Esophagus (tissue), 2 donors: ENCODE measurements at regions not wholly inside any gene's neighbourhood (a gene's known extent, or its start where the extent isn't known, plus 50 kb on each side); places are given as distances from the start of the nearest gene placed in this dataset.
"Not testable (repeated sequence)": the region's sequence is repeated elsewhere in the genome, so short reads cannot be mapped to it uniquely, and the experiment has no call there.

ENCODE experiments used
- H3K27ac ChIP-seq, 2 donors: one replicate each; pipeline ENCODE4 v1.5.1; 2013; ENCODE audit warnings: low read depth in 2 of 2, mild to moderate bottlenecking in 2 of 2, inconsistent platforms in 1 of 2, low read length in 1 of 2, moderate library complexity in 1 of 2
- H3K27me3 ChIP-seq, 2 donors: one replicate each; pipeline ENCODE4 v1.6.1; 2013; ENCODE audit warnings: low read length in 2 of 2, control low read depth in 1 of 2, mild to moderate bottlenecking in 1 of 2; ENCODE audit not compliant: insufficient read depth in 2 of 2, control insufficient read depth in 1 of 2
- H3K36me3 ChIP-seq, 2 donors: one replicate each; pipeline ENCODE4 v1.6.1; 2013; ENCODE audit warnings: low read length in 1 of 2; ENCODE audit not compliant: control insufficient read depth in 2 of 2, insufficient read depth in 2 of 2
- H3K4me1 ChIP-seq, 2 donors: one replicate each; pipeline ENCODE4 v1.6.1; 2013; ENCODE audit warnings: low read length in 1 of 2; ENCODE audit not compliant: control insufficient read depth in 2 of 2, insufficient read depth in 2 of 2
- H3K4me3 ChIP-seq, 2 donors: one replicate each; pipeline ENCODE4 v1.5.1; 2013; ENCODE audit warnings: low read length in 2 of 2, mild to moderate bottlenecking in 2 of 2, low read depth in 1 of 2, moderate library complexity in 1 of 2
- H3K9me3 ChIP-seq, 2 donors: one replicate each; pipeline ENCODE4 v1.6.1; 2013; ENCODE audit warnings: mild to moderate bottlenecking in 2 of 2, low read depth in 1 of 2, low read length in 1 of 2, moderate library complexity in 1 of 2; ENCODE audit not compliant: control insufficient read depth in 2 of 2, insufficient read depth in 1 of 2
- WGBS, 2 donors: extraction: QIAGEN DNeasy Blood & Tissue Kit; methylation state at CpG; one replicate each; pipeline ENCODE4 v1.1.7; 2013; 5-methylcytosine and 5-hydroxymethylcytosine counted together
- donor health status: healthy with polysubstance abuse.
- donor health status: Bipolar disorder and iron deficiency.

DNA sequence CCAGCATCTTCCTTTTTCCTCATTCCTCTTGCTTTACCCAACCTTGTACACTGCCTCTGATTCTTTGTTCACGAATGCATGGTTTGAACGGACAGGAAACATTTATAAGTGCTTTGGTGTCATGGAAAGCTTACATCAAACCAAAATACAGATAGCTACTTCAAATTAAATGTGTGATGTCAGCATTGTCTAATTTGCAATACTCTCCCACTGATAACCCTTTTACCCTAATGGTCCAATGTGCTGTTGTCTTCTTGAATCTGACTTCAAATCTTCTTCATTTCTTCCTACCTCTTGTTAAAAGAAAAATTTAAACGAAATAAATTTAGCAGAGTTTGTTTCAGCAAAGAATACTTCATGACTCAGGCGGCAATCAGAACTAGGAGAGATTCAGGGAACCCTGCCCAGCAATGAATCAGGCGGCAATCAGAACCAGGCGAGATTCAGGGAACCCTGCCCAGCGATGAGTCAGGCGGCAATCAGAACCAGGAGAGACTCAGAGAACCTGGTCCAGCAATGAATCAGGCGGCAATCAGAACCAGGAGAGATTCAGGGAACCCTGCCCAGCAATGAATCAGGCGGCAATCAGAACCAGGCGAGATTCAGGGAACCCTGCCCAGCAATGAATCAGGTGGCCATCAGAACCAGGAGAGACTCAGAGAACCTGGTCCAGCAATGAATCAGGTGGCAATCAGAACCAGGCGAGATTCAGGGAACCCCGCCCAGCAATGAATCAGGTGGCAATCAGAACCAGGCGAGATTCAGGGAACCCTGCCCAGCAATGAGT is 1212.9 kb upstream of the TENM3 start:
- H3K4me1 ChIP-seq, H3K4me3 ChIP-seq, H3K36me3 ChIP-seq, H3K9me3 ChIP-seq, H3K27me3 ChIP-seq: not testable (repeated sequence)
- WGBS, 2 donors, result 52 to 65% methylated on average over 14 of the region's 14 CpGs
- H3K27ac ChIP-seq, result peak overlapping the region; percentile 31 to 65

DNA sequence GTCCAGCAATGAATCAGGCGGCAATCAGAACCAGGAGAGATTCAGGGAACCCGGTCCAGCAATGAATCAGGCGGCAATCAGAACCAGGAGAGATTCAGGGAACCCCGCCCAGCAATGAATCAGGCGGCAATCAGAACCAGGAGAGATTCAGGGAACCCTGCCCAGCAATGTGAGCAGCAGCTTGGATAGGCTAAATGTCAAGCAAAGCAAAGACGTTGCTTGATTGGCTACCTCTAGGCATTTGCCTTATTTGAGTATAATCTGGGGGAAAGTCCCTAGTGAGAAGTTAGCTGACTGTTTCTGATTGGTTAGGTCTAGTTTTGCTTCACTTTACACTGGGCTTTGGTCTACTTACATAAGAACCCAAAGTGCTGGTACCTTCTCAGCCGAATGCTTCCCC is 1212.2 kb upstream of the TENM3 start:
- H3K36me3 ChIP-seq, result no peaks in the 10 kb centered on the region
- H3K27ac ChIP-seq, result peak overlapping the region; percentile 31 to 65
- 62 to 82% methylated on average over 7 of the region's 7 CpGs for WGBS, 2 donors
- H3K27me3 ChIP-seq, result no peaks in the 10 kb centered on the region
- H3K4me3 ChIP-seq, result no peak overlapping the region
- no peaks in the 10 kb centered on the region for H3K4me1 ChIP-seq
- no peaks in the 10 kb centered on the region for H3K9me3 ChIP-seq

DNA sequence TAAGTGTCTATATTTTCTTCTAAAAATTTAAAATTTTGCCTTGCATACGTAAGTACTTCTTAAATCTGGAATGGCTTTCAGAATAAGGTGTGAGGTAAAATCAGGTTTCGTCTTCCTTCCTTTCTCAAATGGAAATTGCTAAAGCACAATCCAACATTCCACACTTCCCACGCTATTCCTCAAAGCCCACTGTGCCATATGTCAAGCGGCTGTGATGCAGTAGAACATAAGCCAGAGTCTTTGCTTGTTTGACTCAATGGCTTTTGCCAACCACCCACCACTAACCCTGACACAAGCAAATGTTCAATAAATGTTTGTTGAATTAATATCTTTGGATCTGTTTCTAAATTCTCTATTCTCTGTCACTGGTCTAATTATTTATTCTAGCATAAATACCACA is 1199.7 kb upstream of the TENM3 start:
- Histone ChIP-seq H3K27ac (no peak overlapping the region), H3K9me3 (no peaks in the 10 kb centered on the region), H3K36me3 (no peaks in the 10 kb centered on the region), H3K4me3 (no peak overlapping the region), H3K4me1 (no peaks in the 10 kb centered on the region), H3K27me3 (no peaks in the 10 kb centered on the region)
- 84 to 85% methylated on average over 4 of the region's 4 CpGs for WGBS, 2 donors

DNA sequence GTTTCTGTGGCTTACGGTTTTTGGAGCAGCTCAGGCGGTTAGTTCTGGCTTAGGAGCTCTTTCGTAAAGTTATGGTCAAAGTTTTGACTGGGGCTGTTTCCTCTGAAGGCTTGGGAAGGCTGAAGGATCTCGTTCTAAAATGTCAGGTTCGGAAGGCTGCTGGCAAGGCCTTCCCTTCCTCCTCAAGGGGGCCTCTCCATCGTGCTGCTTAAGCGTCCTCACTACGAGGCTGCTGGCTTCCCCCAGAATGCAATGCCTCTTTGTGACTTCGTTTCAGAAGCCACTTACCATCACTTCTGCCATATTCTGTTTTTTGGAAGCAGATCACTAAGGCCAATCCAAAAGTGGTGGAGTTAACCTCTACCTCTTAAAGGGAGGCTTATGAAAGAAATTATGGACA is 1196.4 kb upstream of the TENM3 start:
- WGBS, 2 donors, result 81 to 82% methylated on average over 9 of the region's 9 CpGs

DNA sequence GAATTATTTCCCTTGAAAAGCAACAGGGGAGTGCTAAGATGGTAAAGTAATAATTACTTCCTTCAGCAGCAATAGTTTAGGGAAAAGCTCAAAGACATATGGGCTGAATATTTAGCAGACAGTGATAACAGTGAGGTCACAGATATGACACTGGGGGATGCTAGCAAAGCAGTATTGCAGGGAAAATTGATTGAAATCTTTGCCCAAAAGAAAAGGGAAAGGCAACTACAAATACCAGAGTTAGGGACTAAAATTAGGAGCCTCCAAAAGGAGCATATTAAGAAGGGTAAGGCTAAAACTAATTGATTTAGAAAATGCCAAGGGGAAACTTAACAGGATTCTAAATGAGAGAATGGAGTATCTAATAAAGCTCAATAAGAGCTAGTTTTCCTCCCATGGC is 1191.3 kb upstream of the TENM3 start:
- no peaks in the 10 kb centered on the region for H3K27me3 ChIP-seq
- no peak overlapping the region for H3K27ac ChIP-seq
- H3K4me3 ChIP-seq, result no peak overlapping the region
- H3K36me3 ChIP-seq, result no peaks in the 10 kb centered on the region
- H3K4me1 ChIP-seq, result no peaks in the 10 kb centered on the region
- no peaks in the 10 kb centered on the region for H3K9me3 ChIP-seq

More for the DNA sequence above, 1196.4 kb upstream of the TENM3 start:
- no peak overlapping the region for H3K4me3 ChIP-seq
- H3K27me3 ChIP-seq, result no peaks in the 10 kb centered on the region
- H3K9me3 ChIP-seq, result no peaks in the 10 kb centered on the region
- no peaks in the 10 kb centered on the region for H3K4me1 ChIP-seq
- no peak overlapping the region for H3K27ac ChIP-seq
- H3K36me3 ChIP-seq, result no peaks in the 10 kb centered on the region

DNA sequence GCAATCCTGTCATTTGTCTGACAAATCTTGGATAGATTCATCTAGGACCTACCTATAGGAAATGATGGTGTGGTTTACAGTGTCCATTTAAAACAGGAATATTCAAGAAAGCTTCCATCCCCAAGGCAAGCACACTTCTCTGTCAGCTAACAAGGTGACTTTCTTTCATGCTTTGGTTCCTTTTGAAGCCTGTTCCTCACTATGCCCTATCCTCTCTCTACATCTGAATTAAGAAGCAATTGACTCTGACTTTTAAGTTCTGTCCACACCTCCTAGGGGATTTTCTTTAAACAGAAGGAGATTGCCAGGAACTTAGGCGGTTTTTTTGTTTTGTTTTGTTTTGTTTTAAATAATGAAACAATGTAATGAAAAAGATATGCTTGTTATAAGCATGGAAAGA is 1181.4 kb upstream of the TENM3 start:
- H3K4me1 ChIP-seq, result no peaks in the 10 kb centered on the region
- no peaks in the 10 kb centered on the region for H3K9me3 ChIP-seq
- H3K36me3 ChIP-seq, result no peaks in the 10 kb centered on the region
- H3K27me3 ChIP-seq, result no peaks in the 10 kb centered on the region
- WGBS, 2 donors, result 44 to 51% methylated on average over 1 of the region's 1 CpG
- no peak overlapping the region for H3K4me3 ChIP-seq
- no peak overlapping the region for H3K27ac ChIP-seq

DNA sequence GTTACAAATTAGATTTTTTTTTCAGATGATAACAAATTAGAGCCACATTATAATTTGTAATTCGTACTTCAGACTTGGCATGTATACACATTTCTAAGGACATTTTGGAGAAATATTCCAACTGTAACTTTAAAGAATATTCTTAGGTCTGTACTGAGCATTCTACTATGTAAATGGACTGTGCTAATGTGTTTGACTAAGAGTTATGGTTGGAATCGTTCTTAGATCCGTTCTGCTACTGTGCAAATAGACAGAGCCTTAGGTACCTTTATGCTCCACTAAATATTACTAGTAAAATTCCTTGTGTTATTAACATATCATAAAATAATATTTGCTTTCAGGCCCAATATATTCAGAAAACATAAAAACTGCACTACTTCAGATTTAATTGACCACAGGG is 1180.0 kb upstream of the TENM3 start:
- Histone ChIP-seq H3K9me3 (no peaks in the 10 kb centered on the region), H3K27me3 (no peaks in the 10 kb centered on the region), H3K4me3 (no peak overlapping the region), H3K4me1 (no peaks in the 10 kb centered on the region), H3K27ac (no peak overlapping the region), H3K36me3 (no peaks in the 10 kb centered on the region)
- WGBS, 2 donors, result 43 to 52% methylated on average over 3 of the region's 3 CpGs

DNA sequence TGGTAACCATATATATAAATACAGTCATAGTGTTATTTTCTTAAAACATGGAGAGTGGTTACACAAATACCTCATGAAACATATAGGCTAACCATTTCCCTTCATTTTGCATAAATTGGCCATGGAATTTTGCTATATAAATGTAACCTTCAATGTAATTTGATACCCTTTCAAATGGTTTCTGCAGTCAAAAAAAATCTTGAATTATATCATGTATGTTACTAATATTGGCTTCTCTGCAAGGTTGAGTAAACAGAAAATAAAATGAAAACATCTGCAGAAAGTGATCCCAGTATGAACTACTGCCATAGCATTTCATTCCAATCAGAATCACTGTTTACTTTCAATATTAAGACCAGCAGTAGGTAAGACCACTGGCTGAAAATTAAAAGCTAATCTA is 1165.9 kb upstream of the TENM3 start:
- H3K36me3 ChIP-seq, result no peaks in the 10 kb centered on the region
- H3K9me3 ChIP-seq, result peaks cover 0 to 3% of the 10 kb centered on the region in 2 donors
- no peak overlapping the region for H3K27ac ChIP-seq
- H3K4me1 ChIP-seq, result no peaks in the 10 kb centered on the region
- H3K4me3 ChIP-seq, result no peak overlapping the region
- H3K27me3 ChIP-seq, result no peaks in the 10 kb centered on the region

DNA sequence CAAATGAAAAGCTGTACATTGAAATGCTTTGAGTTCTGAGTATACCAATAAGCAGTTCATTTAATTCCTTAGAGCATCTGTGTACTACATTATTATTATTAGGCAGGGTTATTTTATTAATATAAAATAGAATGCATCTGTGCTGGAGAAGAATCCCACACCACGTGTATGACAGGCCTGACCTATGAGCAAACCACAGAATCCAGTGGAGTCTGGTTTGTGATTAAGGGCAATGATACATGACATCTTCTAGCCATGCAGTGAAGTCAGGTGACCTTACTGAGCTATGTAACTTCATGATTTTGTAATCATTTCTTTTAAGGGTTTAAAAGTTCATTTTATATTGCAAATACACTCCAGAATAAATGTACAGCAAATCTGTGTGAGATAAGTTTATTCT is 1165.0 kb upstream of the TENM3 start:
- no peak overlapping the region for H3K4me3 ChIP-seq
- H3K9me3 ChIP-seq, result peaks cover 0 to 3% of the 10 kb centered on the region in 2 donors
- H3K4me1 ChIP-seq, result no peaks in the 10 kb centered on the region
- H3K27ac ChIP-seq, result no peak overlapping the region
- H3K27me3 ChIP-seq, result no peaks in the 10 kb centered on the region
- no peaks in the 10 kb centered on the region for H3K36me3 ChIP-seq
- WGBS, 2 donors, result 54 to 60% methylated on average over 1 of the region's 1 CpG

DNA sequence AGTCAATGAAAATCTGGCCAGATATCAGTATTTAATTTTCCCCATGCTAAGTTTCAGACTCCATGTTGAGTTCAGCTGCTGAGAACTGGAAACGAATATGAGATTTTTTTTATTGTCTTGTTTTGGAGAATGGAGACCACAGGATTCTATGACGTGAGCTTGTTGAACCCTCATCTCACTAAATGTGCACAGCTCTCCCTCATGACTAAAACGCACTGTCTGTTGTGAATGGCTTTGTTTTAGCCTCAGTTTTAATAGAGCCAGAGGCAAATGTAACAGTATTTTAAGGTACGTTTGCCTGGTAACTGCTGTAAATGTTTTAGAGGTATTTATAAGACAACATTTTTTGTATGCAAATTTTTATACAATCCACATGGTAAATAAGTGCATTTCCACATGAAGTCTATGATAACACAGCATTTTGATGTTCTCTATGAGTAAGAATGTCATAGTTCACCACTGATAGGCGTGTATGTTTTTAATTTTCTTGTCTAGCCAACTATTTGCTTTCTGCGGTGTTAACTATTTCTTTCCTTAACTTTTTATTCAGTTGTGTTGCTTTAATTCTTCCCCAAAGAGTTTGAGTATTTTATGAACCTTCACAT is 1159.3 kb upstream of the TENM3 start:
- Histone ChIP-seq H3K4me1 (no peaks in the 10 kb centered on the region), H3K36me3 (no peaks in the 10 kb centered on the region), H3K27ac (no peak overlapping the region), H3K4me3 (no peak overlapping the region), H3K27me3 (no peaks in the 10 kb centered on the region), H3K9me3 (no peaks in the 10 kb centered on the region)
- WGBS, 2 donors, result 55 to 64% methylated on average over 6 of the region's 6 CpGs
